H9 (cell line): ENCODE measurements at regions not wholly inside any gene's neighbourhood (a gene's known extent, or its start where the extent isn't known, plus 50 kb on each side); places are given as distances from the start of the nearest gene placed in this dataset.

Experiments
- DNase-seq: peaks from one replicate; pipeline ENCODE4 v3.0.0-alpha.2; 2017
- H2AFZ ChIP-seq: one replicate; pipeline ENCODE4 v1.6.1; 2013; ENCODE audit warnings: mild to moderate bottlenecking, low read length, control low read depth, moderate library complexity
- H2AK5ac ChIP-seq: 2 replicates; pipeline ENCODE4 v1.6.1; 2013; ENCODE audit warnings: low read length, control low read depth, mixed read lengths; ENCODE audit not compliant: insufficient read length
- H2BK120ac ChIP-seq: one replicate; pipeline ENCODE4 v1.6.1; 2013; ENCODE audit warnings: low read depth, mild to moderate bottlenecking, low read length, control low read depth, inconsistent platforms; ENCODE audit not compliant: poor library complexity, severe bottlenecking
- H2BK12ac ChIP-seq: 2 replicates; pipeline ENCODE4 v1.6.1; 2013; ENCODE audit warnings: low read length, control low read depth, mixed read lengths, low read depth; ENCODE audit not compliant: insufficient read length
- H2BK15ac ChIP-seq: 2 replicates; pipeline ENCODE4 v1.6.1; 2013; ENCODE audit warnings: low read depth, low read length, control low read depth
- H2BK20ac ChIP-seq: one replicate; pipeline ENCODE4 v1.6.1; 2013; ENCODE audit warnings: low read depth, mild to moderate bottlenecking, low read length, control low read depth, inconsistent platforms; ENCODE audit not compliant: poor library complexity, severe bottlenecking
- H2BK5ac ChIP-seq: 2 replicates; pipeline ENCODE4 v1.6.1; 2013; ENCODE audit warnings: low read length, control low read depth, mixed read lengths; ENCODE audit not compliant: insufficient read length
- H3K14ac ChIP-seq: 2 replicates; pipeline ENCODE4 v1.6.1; 2013; ENCODE audit warnings: low read length, control low read depth; ENCODE audit not compliant: insufficient read depth
- H3K18ac ChIP-seq: 2 replicates; pipeline ENCODE4 v1.6.1; 2013; ENCODE audit warnings: low read depth, mild to moderate bottlenecking, mixed read lengths, low read length, control low read depth; ENCODE audit not compliant: insufficient read length
- H3K23ac ChIP-seq: 2 replicates; pipeline ENCODE4 v1.6.1; 2013; ENCODE audit warnings: low read length, control low read depth, mixed read lengths, low read depth; ENCODE audit not compliant: insufficient read length
- H3K23me2 ChIP-seq: 2 replicates; pipeline ENCODE4 v1.6.1; 2013; ENCODE audit warnings: low read depth, mild to moderate bottlenecking, mixed read lengths, low read length, control low read depth; ENCODE audit not compliant: insufficient read length, poor library complexity, severe bottlenecking
- H3K27ac ChIP-seq: 2 replicates; pipeline ENCODE4 v1.5.1; 2013; ENCODE audit warnings: low read length, control low read depth, mixed read lengths, low read depth; ENCODE audit not compliant: insufficient read length
- H3K27me3 ChIP-seq: 2 replicates; pipeline ENCODE4 v1.6.1; 2013; ENCODE audit warnings: low read length, control low read depth, inconsistent platforms; ENCODE audit not compliant: insufficient read depth
- H3K4ac ChIP-seq: 2 replicates; pipeline ENCODE4 v1.6.1; 2013; ENCODE audit warnings: low read depth, mild to moderate bottlenecking, control low read depth, inconsistent platforms, low read length, moderate library complexity
- H3K4me1 ChIP-seq: 2 replicates; pipeline ENCODE4 v1.6.1; 2013; ENCODE audit warnings: low read length, control low read depth, inconsistent platforms; ENCODE audit not compliant: insufficient read depth
- H3K4me2 ChIP-seq: 2 replicates; pipeline ENCODE4 v1.6.1; 2013; ENCODE audit warnings: low read length, control low read depth, mixed read lengths; ENCODE audit not compliant: insufficient read length, insufficient read depth
- H3K56ac ChIP-seq: 2 replicates; pipeline ENCODE4 v1.6.1; 2013; ENCODE audit warnings: low read depth, mild to moderate bottlenecking, mixed read lengths, low read length, control low read depth; ENCODE audit not compliant: insufficient read length
- H3K79me1 ChIP-seq: 2 replicates; pipeline ENCODE4 v1.6.1; 2013; ENCODE audit warnings: low read depth, mild to moderate bottlenecking, moderate library complexity, low read length, control low read depth, inconsistent platforms; ENCODE audit not compliant: insufficient read depth, poor library complexity, severe bottlenecking
- H3K79me2 ChIP-seq: 2 replicates; pipeline ENCODE4 v1.6.1; 2013; ENCODE audit warnings: low read length, control low read depth, inconsistent platforms; ENCODE audit not compliant: insufficient read depth
- H3K9ac ChIP-seq: 2 replicates; pipeline ENCODE4 v1.6.1; 2013; ENCODE audit warnings: low read length, control low read depth, mixed read lengths; ENCODE audit not compliant: insufficient read length; ENCODE audit errors: extremely low read depth
- H3K9me3 ChIP-seq: one replicate; pipeline ENCODE4 v1.6.1; 2013; ENCODE audit warnings: low read depth, low read length, inconsistent platforms; ENCODE audit not compliant: control insufficient read depth
- H3T11ph ChIP-seq: one replicate; pipeline ENCODE4 v1.6.1; 2013; ENCODE audit warnings: mild to moderate bottlenecking, low read length, control low read depth, inconsistent platforms
- H4K20me1 ChIP-seq: one replicate; pipeline ENCODE4 v1.6.1; 2013; ENCODE audit not compliant: control insufficient read depth, insufficient read length, insufficient read depth
- H4K5ac ChIP-seq: 2 replicates; pipeline ENCODE4 v1.6.1; 2013; ENCODE audit warnings: low read depth, mild to moderate bottlenecking, mixed read lengths, low read length, control low read depth; ENCODE audit not compliant: insufficient read length
- H4K8ac ChIP-seq: replicated peaks from 2 replicates; pipeline ENCODE4 v1.6.1; 2013; ENCODE audit warnings: low read length, control low read depth, mixed read lengths, low read depth; ENCODE audit not compliant: insufficient read length
- H4K91ac ChIP-seq: 2 replicates; pipeline ENCODE4 v1.6.1; 2013; ENCODE audit warnings: low read depth, mild to moderate bottlenecking, moderate library complexity, mixed read lengths, low read length, control low read depth; ENCODE audit not compliant: insufficient read length
- H3K27ac Mint-ChIP-seq, 3 experiments: 2 replicates in 2 of 3; 3 replicates in 1 of 3; pipeline ENCODE4 v1.8.0; 2020 to 2021; ENCODE audit warnings: mixed read lengths in 3 of 3, mild to moderate bottlenecking in 1 of 3, moderate library complexity in 1 of 3
- H3K27me3 Mint-ChIP-seq: 2 replicates; pipeline ENCODE4 v1.8.0; 2021; ENCODE audit warnings: low read depth, mild to moderate bottlenecking, moderate library complexity, mixed read lengths
- H3K36me3 Mint-ChIP-seq, 3 experiments: 2 replicates in 2 of 3; 3 replicates in 1 of 3; pipeline ENCODE4 v1.8.0; 2020 to 2021; ENCODE audit warnings: low read depth in 3 of 3, mixed read lengths in 3 of 3; ENCODE audit not compliant: insufficient read depth in 1 of 3
- H3K4me1 Mint-ChIP-seq, 2 experiments: 2 replicates each; pipeline ENCODE4 v1.8.0; 2020; ENCODE audit warnings: mixed read lengths in 2 of 2
- H3K4me3 Mint-ChIP-seq, 2 experiments: 2 replicates in 1 of 2; 3 replicates in 1 of 2; pipeline ENCODE4 v1.8.0; 2020 to 2021; ENCODE audit warnings: mild to moderate bottlenecking in 2 of 2, mixed read lengths in 2 of 2, moderate library complexity in 1 of 2
- H3K9me3 Mint-ChIP-seq, 2 experiments: 2 replicates in 1 of 2; 3 replicates in 1 of 2; pipeline ENCODE4 v1.8.0; 2020; ENCODE audit warnings: mild to moderate bottlenecking in 2 of 2, mixed read lengths in 2 of 2, moderate library complexity in 1 of 2
- CTCF ChIP-seq: fragments of 200-600 bp; sonication (generic); conservative IDR thresholded peaks from 3 replicates; pipeline ENCODE4 v1.8.0; 2021; ENCODE audit warnings: antibody characterized with exemption, mild to moderate bottlenecking
- WGBS: extraction: QIAGEN DNeasy Blood & Tissue Kit; methylation state at CpG from one replicate; pipeline ENCODE4 v1.1.7; 2013; ENCODE audit warnings: missing lambda C conversion rate, low lambda C conversion rate, mixed read lengths; ENCODE audit not compliant: insufficient read length; ENCODE audit errors: extremely low coverage; 5-methylcytosine and 5-hydroxymethylcytosine counted together

GRCh38 chr1:30169269-30169668, 554.1 kb downstream of the MATN1 start:
- no CpG with 5 or more reads among the region's 4 CpGs for WGBS
- H4K5ac ChIP-seq, result no peak overlapping the region
- no peaks in the 10 kb centered on the region for H3K4me1 ChIP-seq
- H3K27me3 ChIP-seq, result no peaks in the 10 kb centered on the region
- no peak overlapping the region for H3T11ph ChIP-seq
- Mint-ChIP-seq H3K27ac (no peak overlapping the region), H3K36me3 (no peaks in the 10 kb centered on the region), H3K27me3 (no peaks in the 10 kb centered on the region), H3K9me3 (peaks cover 0 to 3% of the 10 kb centered on the region in 2 experiments; a peak in 2 of 5 replicates), H3K4me1 (peaks cover 7 to 14% of the 10 kb centered on the region in 2 experiments), H3K4me3 (no peak overlapping the region)
- no peak overlapping the region for H4K91ac ChIP-seq
- H3K27ac ChIP-seq, result no peak overlapping the region
- no peak overlapping the region for H3K9ac ChIP-seq
- H3K23ac ChIP-seq, result no peak overlapping the region
- no peak overlapping the region for H2BK15ac ChIP-seq
- H2AFZ ChIP-seq, result no peak overlapping the region
- H2AK5ac ChIP-seq, result no peak overlapping the region
- no peaks in the 10 kb centered on the region for H3K9me3 ChIP-seq
- H3K4me2 ChIP-seq, result no peak overlapping the region
- no peak overlapping the region for H2BK5ac ChIP-seq
- no peak overlapping the region for H2BK12ac ChIP-seq
- H2BK20ac ChIP-seq, result no peak overlapping the region
- no peak overlapping the region for H4K8ac ChIP-seq
- no peak overlapping the region for H3K56ac ChIP-seq
- no peak overlapping the region for H3K18ac ChIP-seq
- no peak for DNase-seq
- H3K79me2 ChIP-seq, result no peaks in the 10 kb centered on the region
- no peaks in the 10 kb centered on the region for H3K79me1 ChIP-seq
- no peak overlapping the region for H3K14ac ChIP-seq
- no peak overlapping the region for H3K4ac ChIP-seq
- H4K20me1 ChIP-seq, result no peaks in the 10 kb centered on the region
- H3K23me2 ChIP-seq, result no peaks in the 10 kb centered on the region
- no peak for TF ChIP-seq CTCF
- H2BK120ac ChIP-seq, result no peak overlapping the region
